K562 (cell line): ENCODE measurements at regions not wholly inside any gene's neighbourhood (a gene's known extent, or its start where the extent isn't known, plus 50 kb on each side); places are given as distances from the start of the nearest gene placed in this dataset.

Source experiments
- ATAC-seq: fragments of 200-7000 bp; cut with Tn5 transposase; 3 replicates; pipeline ENCODE4 v1.9.1; 2020; ENCODE audit warnings: moderate library complexity
- BruUV-seq: library from RNA; stranded (reverse); fragments of 400-500 nt; replicated peaks from 2 replicates; lab custom pipeline; 2021; lab: Mats Ljungman, UMichigan
- CTCF ChIA-PET: fragments of 300-600 bp; formaldehyde crosslinking; extraction: SDS; loops from one replicate; lab custom pipeline; 2021; ENCODE audit warnings: low intra/inter-chr PET ratio; lab: Yijun Ruan, JAX
- POLR2A ChIA-PET: fragments of 300-600, 350-650 bp; sonication (Branson Sonifier 250); formaldehyde crosslinking; extraction: SDS; loops from one replicate; lab custom pipeline; 2021; ENCODE audit warnings: antibody characterized with exemption, inconsistent platforms; lab: Yijun Ruan, JAX
- DNase-seq, 4 experiments: peaks; one replicate each; pipeline versions ENCODE4 v3.0.0 to v3.0.0-alpha.2; 2011 to 2018; ENCODE audit warnings: low spot score in 3 of 4, mixed read lengths in 3 of 4; ENCODE audit errors: extremely low read depth in 1 of 4
- FAIRE-seq: peaks from 2 replicates; lab custom pipeline; 2011; peaks lifted over from hg19 to GRCh38; lab: Jason Lieb, UNC
- H2AFZ ChIP-seq: 2 replicates; pipeline ENCODE4 v1.6.0; 2011; ENCODE audit warnings: low read depth, low read length, control low read depth, inconsistent platforms
- H3K27ac ChIP-seq: fragments of 200-600 bp; 3 replicates; pipeline ENCODE4 v1.8.0; 2011; ENCODE audit warnings: low read depth, mild to moderate bottlenecking, control low read depth, inconsistent platforms, low read length, moderate library complexity, mixed read lengths; ENCODE audit errors: extremely low read depth
- H3K27me3 ChIP-seq, 2 experiments: fragments of 300-600 bp in 1 of 2; 2 replicates in 1 of 2; 3 replicates in 1 of 2; pipeline versions ENCODE4 v1.6.0 to v1.8.0; 2011; ENCODE audit warnings: inconsistent platforms in 2 of 2, low read length in 2 of 2, mild to moderate bottlenecking in 1 of 2, mixed read lengths in 1 of 2, moderate library complexity in 1 of 2; ENCODE audit not compliant: control insufficient read depth in 2 of 2, insufficient read depth in 2 of 2
- H3K36me3 ChIP-seq: fragments of 300-600 bp; 3 replicates; pipeline ENCODE4 v1.8.0; 2011; ENCODE audit warnings: mild to moderate bottlenecking, low read length, inconsistent platforms; ENCODE audit not compliant: control insufficient read depth, insufficient read depth
- H3K4me1 ChIP-seq, 2 experiments: fragments of 200-600 bp in 1 of 2; replicated peaks in 1 of 2; 2 replicates in 1 of 2; 3 replicates in 1 of 2; pipeline versions ENCODE4 v1.5.1 to v1.8.0; 2011; ENCODE audit warnings: inconsistent platforms in 2 of 2, low read length in 2 of 2, mild to moderate bottlenecking in 1 of 2, mixed read lengths in 1 of 2, moderate library complexity in 1 of 2; ENCODE audit not compliant: control insufficient read depth in 2 of 2, insufficient read depth in 2 of 2
- H3K4me2 ChIP-seq: 2 replicates; pipeline ENCODE4 v1.6.1; 2011; ENCODE audit warnings: low read length, control low read depth, inconsistent platforms, mixed read lengths; ENCODE audit not compliant: insufficient read depth
- H3K4me3 ChIP-seq: fragments of 200-600 bp; sonication (generic), shearing (Covaris generic); 2 replicates; pipeline ENCODE4 v1.5.1; 2016; ENCODE audit warnings: control low read depth, inconsistent platforms
- H3K79me2 ChIP-seq: fragments of 200-600 bp; 3 replicates; pipeline ENCODE4 v1.8.0; 2011; ENCODE audit warnings: low read length, inconsistent platforms; ENCODE audit not compliant: control insufficient read depth, insufficient read depth
- H3K9ac ChIP-seq, 2 experiments: 2 replicates each; pipeline versions ENCODE4 v1.6.0 to v1.6.1; 2011; ENCODE audit warnings: low read depth in 2 of 2, low read length in 2 of 2, control low read depth in 1 of 2, inconsistent platforms in 1 of 2, mild to moderate bottlenecking in 1 of 2, mixed read lengths in 1 of 2; ENCODE audit not compliant: insufficient read depth in 1 of 2
- H3K9me1 ChIP-seq: one replicate; pipeline ENCODE4 v1.6.0; 2011; ENCODE audit warnings: inconsistent platforms, mild to moderate bottlenecking, low read length, moderate library complexity; ENCODE audit not compliant: control insufficient read depth, insufficient read depth
- H3K9me3 ChIP-seq: replicated peaks from 2 replicates; pipeline ENCODE4 v1.5.1; 2011; ENCODE audit warnings: low read depth, low read length, inconsistent platforms; ENCODE audit not compliant: control insufficient read depth, insufficient read depth
- H4K20me1 ChIP-seq: replicated peaks from 2 replicates; pipeline ENCODE4 v1.6.1; 2011; ENCODE audit warnings: low read length, inconsistent platforms, mixed read lengths; ENCODE audit not compliant: control insufficient read depth, insufficient read depth
- EP400 ChIP-seq: fragments of 450-650 bp; IDR thresholded peaks from 2 replicates; pipeline ENCODE4 v1.6.1; 2017; ENCODE audit warnings: antibody characterized with exemption, mild to moderate bottlenecking, moderate library complexity
- FOXJ3 ChIP-seq: sonication (generic); formaldehyde crosslinking; IDR thresholded peaks from 2 replicates; pipeline ENCODE4 v1.4.0; 2020; ENCODE audit warnings: mild to moderate bottlenecking, missing genetic modification reagents
- HMBOX1 ChIP-seq: sonication (generic); IDR thresholded peaks from 2 replicates; pipeline ENCODE4 v1.6.1; 2016
- KLF10 ChIP-seq: fragments of 250-450 bp; sonication (Bioruptor Pico); IDR thresholded peaks from 2 replicates; pipeline ENCODE4 v1.6.1; 2021; ENCODE audit warnings: matching md5 sums
- MBD1 ChIP-seq: fragments of 250-450 bp; sonication (Bioruptor Pico); IDR thresholded peaks from 2 replicates; pipeline ENCODE4 v1.8.0; 2022; ENCODE audit warnings: inconsistent platforms
- POLR2AphosphoS2 ChIP-seq: IDR thresholded peaks from 2 replicates; pipeline ENCODE4 v1.6.1; 2012; ENCODE audit warnings: low read length, improper control_type of control experiment
- RAD21 ChIP-seq, 2 experiments: fragments of 250-450 bp in 1 of 2; fragments of 450-650 bp in 1 of 2; sonication (Bioruptor Pico) in 1 of 2; formaldehyde crosslinking in 1 of 2; IDR thresholded peaks in 1 of 2; conservative IDR thresholded peaks in 1 of 2; 2 replicates each; pipeline versions ENCODE4 v1.4.0 to v1.8.0; 2020 to 2022; ENCODE audit warnings: mild to moderate bottlenecking in 2 of 2, moderate library complexity in 1 of 2
- RBM14 ChIP-seq: fragments of 200-400 bp; formaldehyde crosslinking; IDR thresholded peaks from 2 replicates; pipeline ENCODE4 v1.6.1; 2018; ENCODE audit warnings: low read depth, mild to moderate bottlenecking, low read length, moderate library complexity, borderline replicate concordance; ENCODE audit not compliant: insufficient read depth
- TARDBP ChIP-seq: fragments of 450-650 bp; IDR thresholded peaks from 2 replicates; pipeline ENCODE4 v1.6.1; 2016
- TFAM ChIP-seq: fragments of 250-450 bp; sonication (Bioruptor Pico); conservative IDR thresholded peaks from 2 replicates; pipeline ENCODE4 v1.5.0; 2021; ENCODE audit warnings: mild to moderate bottlenecking, moderate library complexity
- ZFP1 ChIP-seq: fragments of 450-650 bp; formaldehyde crosslinking; IDR thresholded peaks from 2 replicates; pipeline ENCODE4 v1.4.0; 2020; ENCODE audit warnings: mild to moderate bottlenecking, mixed read lengths
- ZNF408 ChIP-seq: fragments of 250-450 bp; sonication (Bioruptor Pico); IDR thresholded peaks from 2 replicates; pipeline ENCODE4 v1.4.0; 2020; ENCODE audit warnings: low read depth, mild to moderate bottlenecking, moderate library complexity
- WGBS: fragments of 100-300 bp; shearing (Covaris generic); methylation state at CpG from one replicate; pipeline ENCODE4 v1.1.6; 2016; ENCODE audit warnings: low coverage, mixed read lengths; ENCODE audit not compliant: insufficient coverage; ENCODE audit errors: missing lambda C conversion rate; 5-methylcytosine and 5-hydroxymethylcytosine counted together
- in situ Hi-C: fragments of 300-500 bp; cut with MboI; formaldehyde crosslinking; loops from 4 replicates; pipeline ENCODE4 v1.15.0; 2018; ENCODE audit warnings: inconsistent platforms, mixed read lengths
- intact Hi-C: fragments of 100-400 bp; cut with micrococcal nuclease; formaldehyde crosslinking; loops from 2 replicates; pipeline ENCODE4 v1.14.2; 2022
- TF ChIP-seq, protein P1 (sequence below): fragments of 250-450 bp; sonication (Bioruptor Pico); IDR thresholded peaks from 2 replicates; pipeline ENCODE4 v1.8.0; 2021; ENCODE audit warnings: mild to moderate bottlenecking, moderate library complexity
- TF ChIP-seq, protein P2 (sequence below): fragments of 250-450 bp; sonication (Bioruptor Pico); IDR thresholded peaks from 2 replicates; pipeline ENCODE4 v1.9.0; 2021; ENCODE audit warnings: mild to moderate bottlenecking
- TF ChIP-seq, protein P3 (sequence below): fragments of 250-450 bp; sonication (Bioruptor Pico); IDR thresholded peaks from 2 replicates; pipeline ENCODE4 v1.8.0; 2021; ENCODE audit warnings: borderline replicate concordance, mild to moderate bottlenecking, moderate library complexity; ENCODE audit not compliant: poor library complexity, severe bottlenecking

- H3K4me3 ChIP-seq, result no peak overlapping the region
- FAIRE-seq, result no peak
- no peak overlapping the region; a peak in 1 of 4 replicates for H3K9ac ChIP-seq
- no peak overlapping the region for H3K4me2 ChIP-seq
- H3K79me2 ChIP-seq, result no peaks in the 10 kb centered on the region
- POLR2A ChIA-PET, result no interaction called here
- DNase-seq, result no peak
- no peaks in the 10 kb centered on the region for H4K20me1 ChIP-seq
- no peak for ATAC-seq
- H3K9me1 ChIP-seq, result no peaks in the 10 kb centered on the region
- intact Hi-C loops, result no loop called here
- H3K27ac ChIP-seq, result no peak overlapping the region
- H3K4me1 ChIP-seq, result peaks cover 25 to 31% of the 10 kb centered on the region in 2 experiments
- 73% methylated on average over 10 of the region's 10 CpGs for WGBS
- H2AFZ ChIP-seq, result no peak overlapping the region
- in situ Hi-C loops, result no loop called here
- H3K9me3 ChIP-seq, result no peaks in the 10 kb centered on the region
- CTCF ChIA-PET, result no interaction called here
- no peaks in the 10 kb centered on the region for H3K27me3 ChIP-seq
- H3K36me3 ChIP-seq, result no peaks in the 10 kb centered on the region
- no TSS peak for BruUV-seq
- TF ChIP-seq, protein P1, sequence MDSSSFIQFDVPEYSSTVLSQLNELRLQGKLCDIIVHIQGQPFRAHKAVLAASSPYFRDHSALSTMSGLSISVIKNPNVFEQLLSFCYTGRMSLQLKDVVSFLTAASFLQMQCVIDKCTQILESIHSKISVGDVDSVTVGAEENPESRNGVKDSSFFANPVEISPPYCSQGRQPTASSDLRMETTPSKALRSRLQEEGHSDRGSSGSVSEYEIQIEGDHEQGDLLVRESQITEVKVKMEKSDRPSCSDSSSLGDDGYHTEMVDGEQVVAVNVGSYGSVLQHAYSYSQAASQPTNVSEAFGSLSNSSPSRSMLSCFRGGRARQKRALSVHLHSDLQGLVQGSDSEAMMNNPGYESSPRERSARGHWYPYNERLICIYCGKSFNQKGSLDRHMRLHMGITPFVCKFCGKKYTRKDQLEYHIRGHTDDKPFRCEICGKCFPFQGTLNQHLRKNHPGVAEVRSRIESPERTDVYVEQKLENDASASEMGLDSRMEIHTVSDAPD (CRISPR knock-in tag), result no peak
- TF ChIP-seq HMBOX1 (no peak), KLF10 (CRISPR knock-in tag) (no peak), ZFP1 (CRISPR knock-in tag) (no peak), RBM14 (no peak), TARDBP (no peak), EP400 (no peak), RAD21 (CRISPR knock-in tag; conservative IDR thresholded peaks at IDR 0.05 in 1 of 2, IDR thresholded peaks at IDR 0.05 in 1 of 2) (no peak), MBD1 (CRISPR knock-in tag) (no peak), POLR2AphosphoS2 (no peak), ZNF408 (CRISPR knock-in tag) (no peak), FOXJ3 (no peak), TFAM (CRISPR knock-in tag) (no peak)
- TF ChIP-seq, protein P2, sequence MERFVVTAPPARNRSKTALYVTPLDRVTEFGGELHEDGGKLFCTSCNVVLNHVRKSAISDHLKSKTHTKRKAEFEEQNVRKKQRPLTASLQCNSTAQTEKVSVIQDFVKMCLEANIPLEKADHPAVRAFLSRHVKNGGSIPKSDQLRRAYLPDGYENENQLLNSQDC (CRISPR knock-in tag), result no peak
- TF ChIP-seq, protein P3, sequence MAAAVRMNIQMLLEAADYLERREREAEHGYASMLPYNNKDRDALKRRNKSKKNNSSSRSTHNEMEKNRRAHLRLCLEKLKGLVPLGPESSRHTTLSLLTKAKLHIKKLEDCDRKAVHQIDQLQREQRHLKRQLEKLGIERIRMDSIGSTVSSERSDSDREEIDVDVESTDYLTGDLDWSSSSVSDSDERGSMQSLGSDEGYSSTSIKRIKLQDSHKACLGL, result no peak
Measured at GRCh38 chr6:15033850-15034203, 212.0 kb upstream of the JARID2 start.
